HG02623 (cell line): ENCODE measurements at regions not wholly inside any gene's neighbourhood (a gene's known extent, or its start where the extent isn't known, plus 50 kb on each side); places are given as distances from the start of the nearest gene placed in this dataset.

ENCODE experiments used
- ATAC-seq: cut with Tn5 transposase; IDR thresholded peaks from one replicate; pipeline ENCODE4 v1.9.1; 2021; ENCODE audit warnings: moderate library complexity; ENCODE audit not compliant: unreplicated experiment

- ATAC-seq: no peak
These were observed 105.4 kb upstream of the F3 start for GRCh38 chr1:94646786-94647555.

- no peak for ATAC-seq
These were observed 104.6 kb upstream of the F3 start for GRCh38 chr1:94646141-94646643.

- no peak for ATAC-seq
These were observed 102.8 kb upstream of the F3 start for GRCh38 chr1:94644352-94644751.

GRCh38 chr1:94643819-94644218, 102.3 kb upstream of the F3 start:
- no peak for ATAC-seq

- no peak for ATAC-seq
These were observed 101.2 kb upstream of the F3 start for GRCh38 chr1:94642617-94643321.

- ATAC-seq: no peak
These were observed 100.4 kb upstream of the F3 start for GRCh38 chr1:94641990-94642389.

GRCh38 chr1:94640125-94640524, 98.6 kb upstream of the F3 start:
- no peak for ATAC-seq

GRCh38 chr1:94637121-94637520, 95.6 kb upstream of the F3 start:
- no peak for ATAC-seq

GRCh38 chr1:94636624-94637023, 95.1 kb upstream of the F3 start:
- no peak for ATAC-seq

- ATAC-seq: no peak
These were observed 94.5 kb upstream of the F3 start for GRCh38 chr1:94636100-94636499.

- no peak for ATAC-seq
These were observed 93.4 kb upstream of the F3 start for GRCh38 chr1:94634977-94635416.

GRCh38 chr1:94633051-94633450, 91.5 kb upstream of the F3 start:
- ATAC-seq: no peak

- no peak for ATAC-seq
These were observed 88.0 kb upstream of the F3 start for GRCh38 chr1:94629259-94630181.

GRCh38 chr1:94628499-94628843, 86.9 kb upstream of the F3 start:
- no peak for ATAC-seq

- ATAC-seq: no peak
These were observed 86.4 kb upstream of the F3 start for GRCh38 chr1:94627771-94628498.

- no peak for ATAC-seq
These were observed 82.6 kb upstream of the F3 start for GRCh38 chr1:94624203-94624602.

GRCh38 chr1:94623560-94624148, 82.1 kb upstream of the F3 start:
- no peak for ATAC-seq

- ATAC-seq: no peak
These were observed 81.2 kb upstream of the F3 start for GRCh38 chr1:94622757-94623156.

GRCh38 chr1:94621802-94622201, 80.2 kb upstream of the F3 start:
- ATAC-seq: no peak

- ATAC-seq: no peak
These were observed 79.8 kb upstream of the F3 start for GRCh38 chr1:94621395-94621794.
